ENCODE measurements at regions not wholly inside any gene's neighbourhood (a gene's known extent, or its start where the extent isn't known, plus 50 kb on each side); places are given as distances from the start of the nearest gene placed in this dataset.

DNA sequence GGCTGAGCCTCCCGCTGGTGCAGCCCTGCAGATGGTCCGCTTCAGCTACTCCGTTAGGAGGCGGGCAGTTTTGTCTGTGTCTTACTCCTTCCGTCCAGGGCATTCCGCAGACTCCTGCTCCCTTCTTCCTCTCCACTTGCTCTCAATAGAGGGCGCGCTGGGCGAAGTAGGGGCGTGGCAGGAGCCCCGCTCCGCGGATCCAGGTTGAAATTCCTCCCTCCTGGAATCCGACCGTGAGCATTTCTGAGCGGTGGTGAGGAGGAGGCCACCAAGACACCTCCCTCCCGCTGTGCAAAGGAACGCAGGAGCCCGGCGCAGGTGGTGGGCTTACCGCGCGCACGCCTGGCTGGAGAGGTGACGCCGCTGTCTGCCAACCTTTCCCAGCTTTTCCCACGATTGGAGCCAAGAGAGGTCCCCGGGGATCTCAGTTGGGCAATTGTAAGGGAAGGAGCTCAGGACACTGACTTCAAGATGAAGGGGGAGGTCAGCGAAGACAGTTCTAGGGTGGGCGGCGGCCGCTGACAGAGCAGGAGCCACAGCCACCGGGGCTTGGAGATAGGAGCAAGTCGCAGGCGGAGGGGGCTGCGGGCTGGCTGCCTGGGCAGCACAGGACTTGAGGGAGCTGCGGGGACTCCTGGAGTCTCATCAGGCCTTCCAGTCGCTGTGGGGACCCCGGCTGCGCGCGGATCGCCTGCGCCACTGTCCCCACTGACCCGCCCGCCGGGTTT, 1011.3 kb downstream of the XPNPEP1 start:
- H3K27ac ChIP-seq: no peak overlapping the region
- peaks cover 4% of the 10 kb centered on the region for H3K4me1 ChIP-seq (ENCODE audit: insufficient read depth)
- peak; percentile 59 to 81 (median 68) for DNase-seq
- H3K36me3 ChIP-seq: no peaks in the 10 kb centered on the region
- no peaks in the 10 kb centered on the region for H3K27me3 ChIP-seq
- no peak for TF ChIP-seq POLR2A (IDR thresholded peaks at IDR 0.05)
- TF ChIP-seq, protein P1, sequence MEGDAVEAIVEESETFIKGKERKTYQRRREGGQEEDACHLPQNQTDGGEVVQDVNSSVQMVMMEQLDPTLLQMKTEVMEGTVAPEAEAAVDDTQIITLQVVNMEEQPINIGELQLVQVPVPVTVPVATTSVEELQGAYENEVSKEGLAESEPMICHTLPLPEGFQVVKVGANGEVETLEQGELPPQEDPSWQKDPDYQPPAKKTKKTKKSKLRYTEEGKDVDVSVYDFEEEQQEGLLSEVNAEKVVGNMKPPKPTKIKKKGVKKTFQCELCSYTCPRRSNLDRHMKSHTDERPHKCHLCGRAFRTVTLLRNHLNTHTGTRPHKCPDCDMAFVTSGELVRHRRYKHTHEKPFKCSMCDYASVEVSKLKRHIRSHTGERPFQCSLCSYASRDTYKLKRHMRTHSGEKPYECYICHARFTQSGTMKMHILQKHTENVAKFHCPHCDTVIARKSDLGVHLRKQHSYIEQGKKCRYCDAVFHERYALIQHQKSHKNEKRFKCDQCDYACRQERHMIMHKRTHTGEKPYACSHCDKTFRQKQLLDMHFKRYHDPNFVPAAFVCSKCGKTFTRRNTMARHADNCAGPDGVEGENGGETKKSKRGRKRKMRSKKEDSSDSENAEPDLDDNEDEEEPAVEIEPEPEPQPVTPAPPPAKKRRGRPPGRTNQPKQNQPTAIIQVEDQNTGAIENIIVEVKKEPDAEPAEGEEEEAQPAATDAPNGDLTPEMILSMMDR (IDR thresholded peaks at IDR 0.05): peak in 2 of 3 donors; percentile 21 to 22
- no peak for TF ChIP-seq EP300 (IDR thresholded peaks at IDR 0.05)
- peak overlapping the region; percentile 45 for H3K4me3 ChIP-seq
- intact Hi-C loops (cut with DNase I): no loop called here
- no peaks in the 10 kb centered on the region for H3K9me3 ChIP-seq
- 0 to 1% (median 1%) methylated on average over 45 to 47 of the region's 47 CpGs for WGBS, 3 donors

GRCh38 chr10:108908096-108908495, 1015.2 kb downstream of the XPNPEP1 start:
- Histone ChIP-seq H3K4me3 (no peak overlapping the region), H3K27me3 (no peaks in the 10 kb centered on the region), H3K9me3 (no peaks in the 10 kb centered on the region), H3K36me3 (no peaks in the 10 kb centered on the region), H3K27ac (no peak overlapping the region), H3K4me1 (ENCODE audit: insufficient read depth) (peaks cover 7% of the 10 kb centered on the region)
- intact Hi-C loops (cut with DNase I): no loop called here
- DNase-seq: no peak
- TF ChIP-seq, protein P1 (IDR thresholded peaks at IDR 0.05): no peak
- TF ChIP-seq EP300 (IDR thresholded peaks at IDR 0.05) (no peak), POLR2A (IDR thresholded peaks at IDR 0.05) (no peak)
- WGBS, 3 donors: 15 to 23% (median 19%) methylated on average over 1 of the region's 1 CpG

DNA sequence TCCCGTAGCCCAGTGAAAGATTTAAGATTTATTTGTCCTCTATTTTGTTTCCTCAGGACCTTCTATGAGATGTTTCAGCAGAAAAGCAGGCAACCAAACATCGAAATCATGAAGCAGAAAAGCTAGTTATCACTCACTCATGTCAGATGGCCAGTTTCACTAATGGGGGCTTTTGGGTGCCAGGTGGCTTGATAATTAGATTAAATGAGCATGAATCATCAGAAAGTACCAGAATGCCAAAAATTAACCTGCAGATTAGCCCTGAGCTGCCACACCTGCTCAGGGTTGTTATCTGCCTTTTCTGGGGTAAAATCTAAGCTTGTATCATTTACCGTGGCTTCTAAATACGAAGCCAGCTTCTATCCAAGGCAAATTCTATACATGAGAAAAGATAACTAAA, 1017.5 kb downstream of the XPNPEP1 start:
- intact Hi-C loops (cut with DNase I): no loop called here
- 57 to 71% (median 64%) methylated on average over 4 of the region's 4 CpGs for WGBS, 3 donors

GRCh38 chr10:108905171-108905570, 1018.1 kb downstream of the XPNPEP1 start:
- Histone ChIP-seq H3K27me3 (no peaks in the 10 kb centered on the region), H3K9me3 (no peaks in the 10 kb centered on the region), H3K4me1 (ENCODE audit: insufficient read depth) (peaks cover 12% of the 10 kb centered on the region), H3K36me3 (no peaks in the 10 kb centered on the region), H3K27ac (no peak overlapping the region), H3K4me3 (no peak overlapping the region)
- TF ChIP-seq, protein P1 (IDR thresholded peaks at IDR 0.05): no peak
- no peak for TF ChIP-seq EP300 (IDR thresholded peaks at IDR 0.05)
- no peak for TF ChIP-seq POLR2A (IDR thresholded peaks at IDR 0.05)
- DNase-seq: no peak
- intact Hi-C loops (cut with DNase I): no loop called here

More for the DNA sequence above, 1017.5 kb downstream of the XPNPEP1 start:
- H3K4me1 ChIP-seq (ENCODE audit: insufficient read depth): peaks cover 12% of the 10 kb centered on the region
- TF ChIP-seq POLR2A (IDR thresholded peaks at IDR 0.05): no peak
- TF ChIP-seq, protein P1 (IDR thresholded peaks at IDR 0.05): no peak
- TF ChIP-seq EP300 (IDR thresholded peaks at IDR 0.05): no peak
- DNase-seq: no peak
- H3K27me3 ChIP-seq: no peaks in the 10 kb centered on the region
- no peak overlapping the region for H3K27ac ChIP-seq
- H3K36me3 ChIP-seq: no peaks in the 10 kb centered on the region
- no peak overlapping the region for H3K4me3 ChIP-seq
- no peaks in the 10 kb centered on the region for H3K9me3 ChIP-seq

Data from ovary (tissue), 7 donors.